NCI-H774 (cell line): ENCODE measurements at regions not wholly inside any gene's neighbourhood (a gene's known extent, or its start where the extent isn't known, plus 50 kb on each side); places are given as distances from the start of the nearest gene placed in this dataset.

Experiments used
- DNase-seq: peaks from one replicate; lab custom pipeline; 2025; lab: John Stamatoyannopoulos, UW

DNA sequence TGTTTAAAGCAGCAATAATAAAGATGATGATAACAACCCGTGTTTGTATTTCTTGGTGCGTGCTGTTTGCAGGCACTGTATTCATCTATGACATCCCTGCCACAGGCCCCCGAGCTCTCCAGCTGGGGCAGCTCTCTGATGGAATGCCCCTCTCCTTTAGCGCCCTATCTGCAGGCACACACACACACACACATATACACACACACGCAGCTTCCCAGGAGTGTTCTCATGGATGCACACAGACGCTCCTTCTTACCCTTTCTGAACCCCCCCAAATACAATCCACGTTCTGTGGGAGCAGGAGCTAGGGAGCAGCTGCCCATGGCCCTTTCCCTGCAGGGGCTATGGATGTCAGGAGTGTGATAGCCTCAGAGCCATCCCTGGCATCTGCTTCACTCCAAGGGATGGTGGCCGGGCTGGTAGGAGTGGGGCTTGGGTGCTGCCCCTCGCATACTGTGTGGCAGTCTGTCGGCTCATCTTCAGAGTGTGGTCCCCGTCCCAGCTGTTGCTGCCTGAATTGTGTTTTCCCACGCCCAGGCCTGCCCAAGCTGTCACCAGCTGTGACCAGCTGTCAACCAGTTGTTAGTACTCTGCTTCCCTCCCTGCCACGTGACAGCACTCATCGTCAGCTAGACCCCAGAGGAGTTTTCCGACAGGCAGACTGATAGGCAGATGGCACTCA lies 50.8 kb upstream of the MYCN start:
- DNase-seq: no peak

DNA sequence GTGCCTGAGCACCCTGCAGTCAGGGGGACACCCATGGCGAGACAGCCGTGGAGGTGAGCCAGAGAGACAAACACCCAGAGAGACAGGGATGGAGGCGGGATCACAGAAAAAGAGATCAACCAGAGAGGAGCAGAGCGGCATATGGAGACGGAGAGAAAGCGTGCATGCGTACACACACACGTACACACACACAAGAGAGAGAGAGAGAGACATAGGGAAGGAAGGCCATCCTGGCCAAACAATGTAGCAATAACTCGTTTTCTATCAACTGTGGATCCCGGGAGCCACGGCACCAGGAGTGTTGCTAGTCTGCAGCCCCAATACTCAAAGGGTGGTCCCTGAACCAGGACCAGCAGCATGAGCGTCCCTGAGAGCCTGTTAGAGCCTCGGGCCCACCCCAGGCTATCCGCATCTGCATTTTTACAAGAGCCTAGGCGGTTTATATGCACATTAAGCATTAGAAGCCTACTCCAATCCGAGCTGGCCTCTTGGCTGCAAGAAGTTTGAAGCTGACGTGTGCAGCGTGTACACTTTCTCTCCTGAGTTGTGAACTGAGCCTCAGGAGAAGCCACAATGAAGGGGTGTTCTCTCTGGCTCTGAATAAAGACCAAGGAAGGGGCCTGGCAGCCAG lies 50.1 kb upstream of the MYCN start:
- DNase-seq: no peak
